Stimulated activated memory B cell treated with anti-CD40 and anti-IgM and Interleukin-4, amounts not matched to agents 10 μg/mL and 1 μg/mL and 100 μg/mL, for 72 hours (primary cell): ENCODE measurements at regions not wholly inside any gene's neighbourhood (a gene's known extent, or its start where the extent isn't known, plus 50 kb on each side); places are given as distances from the start of the nearest gene placed in this dataset.

Source experiments
- ATAC-seq: fragments of 150-1000 bp; cut with Tn5 transposase; 2 replicates; pipeline ENCODE4 v1.10.0; 2021
- H3K27ac Mint-ChIP-seq: one replicate; pipeline ENCODE4 v1.8.0; 2022; ENCODE audit warnings: mild to moderate bottlenecking, mixed read lengths
- H3K27me3 Mint-ChIP-seq: one replicate; pipeline ENCODE4 v1.8.0; 2022; ENCODE audit warnings: mixed read lengths
- H3K36me3 Mint-ChIP-seq: one replicate; pipeline ENCODE4 v1.8.0; 2022; ENCODE audit warnings: mixed read lengths
- H3K4me1 Mint-ChIP-seq: one replicate; pipeline ENCODE4 v1.8.0; 2022; ENCODE audit warnings: mixed read lengths
- H3K4me3 Mint-ChIP-seq: one replicate; pipeline ENCODE4 v1.8.0; 2022; ENCODE audit warnings: mild to moderate bottlenecking, moderate library complexity, mixed read lengths
- H3K9me3 Mint-ChIP-seq: one replicate; pipeline ENCODE4 v1.8.0; 2022; ENCODE audit warnings: mixed read lengths

DNA sequence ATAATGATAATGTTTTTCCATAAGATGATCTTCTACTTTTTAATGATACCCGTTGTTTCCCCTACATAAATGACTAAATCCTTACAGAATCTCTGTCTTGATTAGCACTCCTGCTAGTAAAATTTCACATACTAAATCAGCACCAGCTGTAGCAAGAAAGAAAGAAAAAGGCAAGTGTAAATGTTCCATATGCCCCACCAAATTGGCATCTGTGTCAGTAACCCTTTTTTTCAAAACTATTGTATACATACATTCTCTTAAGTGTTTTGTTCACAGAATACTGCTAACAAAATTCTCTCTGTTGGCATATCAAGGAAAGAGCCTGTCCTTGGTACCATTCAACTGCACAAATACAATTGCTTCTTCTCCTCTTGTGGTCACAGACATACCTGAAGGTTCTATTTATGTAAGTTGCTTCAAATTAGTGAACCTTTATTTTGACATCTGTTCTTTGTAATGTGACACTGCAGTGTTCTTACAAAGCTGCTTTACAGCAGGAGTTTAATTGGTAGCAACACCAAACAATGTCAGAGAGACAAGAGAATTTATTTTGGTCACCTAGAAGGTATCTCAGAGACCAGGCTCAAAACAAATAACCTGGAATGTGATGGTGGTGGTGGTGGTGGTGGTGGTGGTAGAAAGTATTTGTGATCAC, 641.9 kb downstream of the ZEB2 start:
- H3K27ac Mint-ChIP-seq: no peak overlapping the region
- H3K27me3 Mint-ChIP-seq: no peaks in the 10 kb centered on the region
- no peak for ATAC-seq
- peaks cover 3% of the 10 kb centered on the region for H3K9me3 Mint-ChIP-seq
- H3K4me3 Mint-ChIP-seq: no peak overlapping the region
- peaks cover 6% of the 10 kb centered on the region for H3K4me1 Mint-ChIP-seq
- H3K36me3 Mint-ChIP-seq: no peaks in the 10 kb centered on the region

DNA sequence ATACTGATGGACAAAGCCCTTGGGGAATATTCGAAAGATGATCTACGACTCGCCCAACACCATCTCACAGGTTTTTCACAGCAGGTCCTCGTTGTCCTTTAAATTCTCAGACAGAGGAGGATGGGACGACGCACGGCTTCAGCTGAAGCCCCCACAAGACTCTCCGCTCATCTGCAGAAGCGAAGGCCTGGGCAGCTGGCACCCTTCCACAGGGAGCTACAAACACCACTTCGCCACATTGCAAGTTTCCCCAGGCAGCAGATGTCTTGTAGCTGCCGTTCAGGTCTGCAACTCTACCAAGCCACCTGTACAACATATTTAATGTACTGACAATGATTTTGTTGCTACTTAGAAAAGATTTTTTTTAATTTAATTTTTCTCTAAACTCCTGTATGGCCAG, 642.9 kb downstream of the ZEB2 start:
- H3K9me3 Mint-ChIP-seq: peaks cover 4% of the 10 kb centered on the region
- no peak overlapping the region for H3K4me3 Mint-ChIP-seq
- no peak overlapping the region for H3K27ac Mint-ChIP-seq
- H3K36me3 Mint-ChIP-seq: no peaks in the 10 kb centered on the region
- no peaks in the 10 kb centered on the region for H3K27me3 Mint-ChIP-seq
- peaks cover 6% of the 10 kb centered on the region for H3K4me1 Mint-ChIP-seq
- ATAC-seq: no peak

DNA sequence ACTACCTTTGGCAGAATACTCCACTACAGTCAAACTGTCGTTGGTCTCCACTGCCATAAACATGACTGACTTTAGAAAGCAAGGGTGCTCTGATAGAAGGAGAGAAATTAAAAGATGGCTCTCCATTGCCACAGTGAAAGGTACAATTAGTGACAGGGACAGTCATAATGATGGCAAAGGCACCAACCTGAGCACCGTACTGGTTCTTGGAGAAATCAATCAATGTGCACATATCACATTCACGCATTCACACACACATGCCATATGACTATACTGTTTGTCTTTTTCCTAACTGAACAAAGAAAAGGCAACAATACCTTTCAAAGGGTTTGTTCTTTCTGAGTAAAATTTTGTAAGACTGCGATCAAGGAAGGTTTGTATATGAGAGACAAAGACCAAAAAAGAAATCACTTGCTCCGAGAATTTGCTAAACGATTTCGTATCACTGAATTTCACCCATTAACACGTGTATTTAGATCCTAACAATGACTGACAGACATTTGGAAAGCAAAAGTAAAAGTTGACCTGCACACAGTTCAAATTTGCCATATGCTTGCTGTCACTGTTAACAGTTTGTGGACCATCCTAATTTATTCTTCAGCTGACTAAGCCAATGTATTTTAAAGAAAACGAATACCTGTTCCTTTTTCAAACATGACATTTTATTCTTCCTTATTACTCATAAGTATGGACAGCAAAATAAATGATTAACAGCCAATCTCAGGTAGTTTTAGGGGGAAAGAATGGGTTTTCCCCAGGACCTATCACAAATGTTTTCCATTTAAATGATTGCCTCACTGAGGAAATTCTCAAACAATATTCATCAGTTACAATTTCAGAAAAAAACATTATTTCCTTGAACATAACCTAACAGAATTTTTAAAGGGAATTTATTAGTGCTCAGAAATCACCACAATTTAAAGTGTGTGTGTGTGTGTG, 644.4 kb downstream of the ZEB2 start:
- H3K27ac Mint-ChIP-seq: no peak overlapping the region

GRCh38 chr2:143873886-143874285, 646.0 kb downstream of the ZEB2 start:
- ATAC-seq: no peak

More for the DNA sequence above, 644.4 kb downstream of the ZEB2 start:
- H3K4me3 Mint-ChIP-seq: no peak overlapping the region
- no peaks in the 10 kb centered on the region for H3K36me3 Mint-ChIP-seq
- ATAC-seq: no peak
- peaks cover 6% of the 10 kb centered on the region for H3K4me1 Mint-ChIP-seq
- H3K27me3 Mint-ChIP-seq: no peaks in the 10 kb centered on the region
- peaks cover 8% of the 10 kb centered on the region for H3K9me3 Mint-ChIP-seq

GRCh38 chr2:143870696-143871095, 649.2 kb downstream of the ZEB2 start:
- no peak for ATAC-seq

More at GRCh38 chr2:143873886-143874285, 646.0 kb downstream of the ZEB2 start:
- peaks cover 12% of the 10 kb centered on the region for H3K9me3 Mint-ChIP-seq
- H3K4me1 Mint-ChIP-seq: peaks cover 6% of the 10 kb centered on the region
- no peaks in the 10 kb centered on the region for H3K27me3 Mint-ChIP-seq
- H3K4me3 Mint-ChIP-seq: no peak overlapping the region
- no peak overlapping the region for H3K27ac Mint-ChIP-seq
- H3K36me3 Mint-ChIP-seq: no peaks in the 10 kb centered on the region

GRCh38 chr2:143856978-143857377, 662.9 kb downstream of the ZEB2 start:
- no peaks in the 10 kb centered on the region for H3K4me1 Mint-ChIP-seq
- H3K36me3 Mint-ChIP-seq: no peaks in the 10 kb centered on the region
- H3K27ac Mint-ChIP-seq: no peak overlapping the region
- H3K27me3 Mint-ChIP-seq: no peaks in the 10 kb centered on the region
- ATAC-seq: no peak
- H3K4me3 Mint-ChIP-seq: no peak overlapping the region
- no peaks in the 10 kb centered on the region for H3K9me3 Mint-ChIP-seq

More at GRCh38 chr2:143870696-143871095, 649.2 kb downstream of the ZEB2 start:
- H3K27me3 Mint-ChIP-seq: no peaks in the 10 kb centered on the region
- H3K36me3 Mint-ChIP-seq: no peaks in the 10 kb centered on the region
- H3K4me3 Mint-ChIP-seq: no peak overlapping the region
- H3K4me1 Mint-ChIP-seq: peaks cover 5% of the 10 kb centered on the region
- H3K9me3 Mint-ChIP-seq: peaks cover 12% of the 10 kb centered on the region
- no peak overlapping the region for H3K27ac Mint-ChIP-seq

GRCh38 chr2:143852759-143853158, 667.2 kb downstream of the ZEB2 start:
- Mint-ChIP-seq H3K27me3 (no peaks in the 10 kb centered on the region), H3K36me3 (no peaks in the 10 kb centered on the region), H3K9me3 (no peaks in the 10 kb centered on the region), H3K4me1 (no peaks in the 10 kb centered on the region), H3K27ac (no peak overlapping the region), H3K4me3 (no peak overlapping the region)
- no peak for ATAC-seq

- Mint-ChIP-seq H3K36me3 (no peaks in the 10 kb centered on the region), H3K27me3 (peaks cover 23% of the 10 kb centered on the region), H3K4me1 (no peaks in the 10 kb centered on the region), H3K9me3 (no peaks in the 10 kb centered on the region), H3K4me3 (no peak overlapping the region), H3K27ac (no peak overlapping the region)
- ATAC-seq: no peak
These were observed 669.8 kb downstream of the ZEB2 start for GRCh38 chr2:143850084-143850483.

DNA sequence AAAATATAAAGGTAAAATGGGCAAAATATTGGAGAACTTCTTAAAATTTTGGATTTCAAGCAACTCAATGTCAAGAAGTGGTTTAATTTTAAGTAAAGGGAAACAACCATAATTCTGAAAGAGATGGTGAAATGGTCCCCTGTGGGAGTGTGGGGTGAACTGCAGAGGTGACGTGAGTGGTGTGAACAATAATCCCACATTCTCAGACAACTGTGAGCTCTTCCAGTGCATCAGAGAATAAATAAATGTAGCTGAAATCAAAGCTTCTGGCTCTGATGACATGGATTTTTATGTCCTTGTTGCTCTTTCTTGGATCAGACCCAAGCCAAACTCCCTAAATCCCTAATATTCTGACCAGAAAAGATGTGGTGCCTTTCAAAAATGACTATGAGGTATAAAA, 672.7 kb downstream of the ZEB2 start:
- no peak for ATAC-seq
- Mint-ChIP-seq H3K36me3 (no peaks in the 10 kb centered on the region), H3K27ac (no peak overlapping the region), H3K9me3 (no peaks in the 10 kb centered on the region), H3K27me3 (peaks cover 29% of the 10 kb centered on the region), H3K4me1 (no peaks in the 10 kb centered on the region), H3K4me3 (no peak overlapping the region)

GRCh38 chr2:143844986-143845385, 674.9 kb downstream of the ZEB2 start:
- Mint-ChIP-seq H3K36me3 (no peaks in the 10 kb centered on the region), H3K4me1 (no peaks in the 10 kb centered on the region), H3K27me3 (peaks cover 29% of the 10 kb centered on the region), H3K4me3 (no peak overlapping the region), H3K27ac (no peak overlapping the region), H3K9me3 (no peaks in the 10 kb centered on the region)
- ATAC-seq: no peak

DNA sequence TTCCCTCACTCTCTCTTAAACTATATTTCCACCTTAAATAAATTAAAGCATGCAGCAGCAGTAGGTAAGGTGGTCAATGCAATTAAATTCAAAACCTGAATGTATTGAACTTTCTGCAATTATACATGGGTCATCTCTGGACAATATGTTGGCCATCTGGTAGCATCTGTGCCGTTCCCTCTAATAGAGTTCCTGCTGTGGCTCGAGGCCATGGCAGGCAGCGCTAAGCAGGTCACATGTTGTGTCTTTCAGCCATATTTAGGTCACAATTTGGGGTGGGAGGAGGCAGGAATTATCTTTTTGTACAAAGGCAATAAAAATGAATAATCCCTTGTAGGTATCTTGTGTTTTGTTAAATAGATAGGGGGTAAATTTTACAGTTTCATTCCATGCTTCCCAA, 676.2 kb downstream of the ZEB2 start:
- Mint-ChIP-seq H3K36me3 (no peaks in the 10 kb centered on the region), H3K27me3 (peaks cover 29% of the 10 kb centered on the region), H3K27ac (no peak overlapping the region), H3K4me3 (no peak overlapping the region), H3K9me3 (no peaks in the 10 kb centered on the region), H3K4me1 (no peaks in the 10 kb centered on the region)
- no peak for ATAC-seq

GRCh38 chr2:143842836-143843235, 677.1 kb downstream of the ZEB2 start:
- no peaks in the 10 kb centered on the region for H3K4me1 Mint-ChIP-seq
- no peak overlapping the region for H3K27ac Mint-ChIP-seq
- H3K27me3 Mint-ChIP-seq: peaks cover 29% of the 10 kb centered on the region
- no peaks in the 10 kb centered on the region for H3K36me3 Mint-ChIP-seq
- ATAC-seq: no peak
- H3K9me3 Mint-ChIP-seq: no peaks in the 10 kb centered on the region
- H3K4me3 Mint-ChIP-seq: no peak overlapping the region

- ATAC-seq: no peak
- no peak overlapping the region for H3K4me3 Mint-ChIP-seq
These were observed 678.0 kb downstream of the ZEB2 start for GRCh38 chr2:143841935-143842334.

GRCh38 chr2:143840601-143841000, 679.3 kb downstream of the ZEB2 start:
- Mint-ChIP-seq H3K9me3 (peaks cover 3% of the 10 kb centered on the region), H3K36me3 (no peaks in the 10 kb centered on the region), H3K4me3 (no peak overlapping the region), H3K4me1 (no peaks in the 10 kb centered on the region), H3K27ac (no peak overlapping the region), H3K27me3 (peaks cover 11% of the 10 kb centered on the region)
- ATAC-seq: no peak

More at GRCh38 chr2:143841935-143842334, 678.0 kb downstream of the ZEB2 start:
- peaks cover 25% of the 10 kb centered on the region for H3K27me3 Mint-ChIP-seq
- H3K36me3 Mint-ChIP-seq: no peaks in the 10 kb centered on the region
- H3K9me3 Mint-ChIP-seq: peaks cover under 1% of the 10 kb centered on the region
- H3K4me1 Mint-ChIP-seq: no peaks in the 10 kb centered on the region
- no peak overlapping the region for H3K27ac Mint-ChIP-seq

- Mint-ChIP-seq H3K36me3 (no peaks in the 10 kb centered on the region), H3K9me3 (peaks cover 3% of the 10 kb centered on the region), H3K4me1 (no peaks in the 10 kb centered on the region), H3K4me3 (no peak overlapping the region), H3K27me3 (peaks cover 7% of the 10 kb centered on the region), H3K27ac (no peak overlapping the region)
- no peak for ATAC-seq
These were observed 679.7 kb downstream of the ZEB2 start for GRCh38 chr2:143840194-143840593.

DNA sequence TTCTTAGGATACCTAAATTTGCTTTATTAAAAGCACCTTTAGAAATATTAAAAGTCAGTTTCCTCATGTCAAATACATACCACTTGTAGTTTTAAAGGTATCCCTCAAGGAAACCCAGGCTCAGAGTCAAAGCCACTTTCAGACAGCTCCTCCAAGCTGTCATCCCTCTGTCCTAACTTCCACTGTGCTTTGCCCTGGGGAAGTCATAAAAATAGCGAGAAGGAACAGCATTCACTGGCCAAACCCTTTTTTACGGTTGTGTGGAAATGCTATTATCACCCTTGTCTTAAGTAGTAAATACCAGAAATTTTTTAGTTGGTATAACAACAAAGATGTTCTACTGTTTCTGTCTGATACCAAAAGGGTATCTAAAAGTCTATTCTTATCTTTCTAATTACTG, 680.5 kb downstream of the ZEB2 start:
- Mint-ChIP-seq H3K27me3 (peaks cover 5% of the 10 kb centered on the region), H3K36me3 (no peaks in the 10 kb centered on the region), H3K27ac (no peak overlapping the region), H3K4me3 (no peak overlapping the region), H3K9me3 (peaks cover 3% of the 10 kb centered on the region), H3K4me1 (no peaks in the 10 kb centered on the region)
- no peak for ATAC-seq
